NOMO-1 treated with dmso at 0.1 percent for 144 hours (cell line): ENCODE measurements at regions not wholly inside any gene's neighbourhood (a gene's known extent, or its start where the extent isn't known, plus 50 kb on each side); places are given as distances from the start of the nearest gene placed in this dataset.
A peak's percentile ranks its signal among the peaks of the same experiment; 100 is the strongest.
"Not testable (repeated sequence)": the region's sequence is repeated elsewhere in the genome, so short reads cannot be mapped to it uniquely, and the experiment has no call there.

Experiments used
- DNase-seq: peaks from one replicate; lab custom pipeline; 2025; ENCODE audit not compliant: unreplicated experiment; lab: John Stamatoyannopoulos, UW

- DNase-seq = no peak
Observed at GRCh38 chr5:75002271-75002670, 50.1 kb downstream of the GCNT4 start.

- no peak for DNase-seq
Observed at GRCh38 chr5:74995926-74996325, 56.4 kb downstream of the GCNT4 start.

- no peak for DNase-seq
Observed at GRCh38 chr5:74994826-74995225, 57.5 kb downstream of the GCNT4 start.

GRCh38 chr5:74993743-74994142 is 58.6 kb downstream of the GCNT4 start:
- no peak for DNase-seq

GRCh38 chr5:74992791-74993190 is 59.6 kb downstream of the GCNT4 start:
- DNase-seq = no peak

GRCh38 chr5:74991522-74991921 is 60.8 kb downstream of the GCNT4 start:
- no peak for DNase-seq

GRCh38 chr5:74990194-74990593 is 62.2 kb downstream of the GCNT4 start:
- no peak for DNase-seq

- no peak for DNase-seq
Observed at GRCh38 chr5:74988273-74988983, 63.9 kb downstream of the GCNT4 start.

GRCh38 chr5:74978345-74978744 is 74.0 kb downstream of the GCNT4 start:
- DNase-seq = peak; percentile 10

- DNase-seq = no peak
Observed at GRCh38 chr5:74977471-74977870, 74.9 kb downstream of the GCNT4 start.

GRCh38 chr5:74976651-74977050 is 75.7 kb downstream of the GCNT4 start:
- DNase-seq = no peak

- no peak for DNase-seq
Observed at GRCh38 chr5:74975582-74975981, 76.8 kb downstream of the GCNT4 start.

GRCh38 chr5:74974451-74975091 is 77.8 kb downstream of the GCNT4 start:
- no peak for DNase-seq

- no peak for DNase-seq
Observed at GRCh38 chr5:74973694-74974093, 78.7 kb downstream of the GCNT4 start.

- DNase-seq = no peak
Observed at GRCh38 chr5:74971947-74972460, 80.4 kb downstream of the GCNT4 start.

- DNase-seq = not testable (repeated sequence)
Observed at GRCh38 chr5:74970891-74971290, 81.5 kb downstream of the GCNT4 start.

GRCh38 chr5:74969726-74970125 is 82.6 kb downstream of the GCNT4 start:
- DNase-seq = no peak

GRCh38 chr5:74966141-74967026 is 86.0 kb downstream of the GCNT4 start:
- no peak for DNase-seq

GRCh38 chr5:74963407-74963806 is 89.0 kb downstream of the GCNT4 start:
- no peak for DNase-seq

- DNase-seq = no peak
Observed at GRCh38 chr5:74957906-74958305, 91.7 kb upstream of the FAM169A start.

- DNase-seq = no peak
Observed at GRCh38 chr5:74957029-74957784, 91.0 kb upstream of the FAM169A start.
